Upper lobe of right lung (tissue), 1 donor: ENCODE measurements at regions not wholly inside any gene's neighbourhood (a gene's known extent, or its start where the extent isn't known, plus 50 kb on each side); places are given as distances from the start of the nearest gene placed in this dataset.

Experiments
- ATAC-seq: fragments of 200-7000 bp; cut with Tn5 transposase; one replicate; pipeline ENCODE4 v1.9.1; 2020; ENCODE audit warnings: mild to moderate bottlenecking, moderate library complexity
- DNase-seq: peaks from one replicate; pipeline ENCODE4 v3.0.0-alpha.2; 2020
- H3K27ac ChIP-seq: fragments of 200-600 bp; one replicate; pipeline ENCODE4 v1.8.0; 2022
- H3K27me3 ChIP-seq: fragments of 200-600 bp; one replicate; pipeline ENCODE4 v1.8.0; 2022; ENCODE audit warnings: mild to moderate bottlenecking
- H3K36me3 ChIP-seq: fragments of 200-600 bp; one replicate; pipeline ENCODE4 v1.8.0; 2022
- H3K4me1 ChIP-seq: fragments of 200-600 bp; one replicate; pipeline ENCODE4 v1.8.0; 2022
- H3K4me3 ChIP-seq: fragments of 200-600 bp; one replicate; pipeline ENCODE4 v1.8.0; 2022; ENCODE audit warnings: mild to moderate bottlenecking
- H3K9me3 ChIP-seq: fragments of 200-600 bp; one replicate; pipeline ENCODE4 v1.8.0; 2022
- CTCF ChIP-seq: fragments of 200-600 bp; IDR thresholded peaks from one replicate; pipeline ENCODE4 v1.8.0; 2022; ENCODE audit warnings: antibody characterized with exemption
- intact Hi-C: fragments of 100-400 bp; cut with DNase I; formaldehyde crosslinking; loops from one replicate; pipeline ENCODE4 v1.11.0; 2022
- donor health status: DM: no; HTN: yes; CAD: no; lungs with severe emphysema.

DNA sequence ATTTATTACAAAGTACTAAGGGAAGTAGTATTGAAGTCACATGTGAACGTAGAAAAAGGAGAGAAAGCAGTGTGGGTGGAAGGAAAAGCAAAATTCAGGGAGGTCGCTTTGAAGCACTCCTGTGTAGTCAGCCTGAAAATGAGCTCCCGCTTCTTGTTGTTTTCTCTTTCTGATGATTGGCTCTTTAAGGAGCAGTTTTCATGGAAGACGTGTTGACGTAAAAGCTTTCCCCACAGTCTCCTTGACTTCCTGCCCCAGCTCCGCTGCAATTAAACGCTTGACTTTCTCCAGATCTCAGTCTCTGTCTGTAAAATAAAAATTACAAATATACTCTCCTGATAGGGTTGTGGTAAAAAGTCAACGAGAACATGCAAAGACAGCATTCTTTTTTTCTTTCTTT lies 661.5 kb upstream of the ZP4 start:
- DNase-seq = no peak
- Histone ChIP-seq H3K36me3 (no peaks in the 10 kb centered on the region), H3K4me1 (no peaks in the 10 kb centered on the region), H3K4me3 (no peak overlapping the region), H3K27me3 (no peaks in the 10 kb centered on the region), H3K9me3 (no peaks in the 10 kb centered on the region), H3K27ac (no peak overlapping the region)
- no peak for ATAC-seq
- TF ChIP-seq CTCF = no peak
- intact Hi-C loops = no loop called here

GRCh38 chr1:238549137-238549536 lies 658.4 kb upstream of the ZP4 start:
- ATAC-seq (no peak), DNase-seq (no peak)
- no peak for TF ChIP-seq CTCF
- no peak overlapping the region for H3K4me3 ChIP-seq
- intact Hi-C loops = no loop called here
- H3K27me3 ChIP-seq = no peaks in the 10 kb centered on the region
- H3K36me3 ChIP-seq = no peaks in the 10 kb centered on the region
- no peaks in the 10 kb centered on the region for H3K9me3 ChIP-seq
- no peak overlapping the region for H3K27ac ChIP-seq
- no peaks in the 10 kb centered on the region for H3K4me1 ChIP-seq

DNA sequence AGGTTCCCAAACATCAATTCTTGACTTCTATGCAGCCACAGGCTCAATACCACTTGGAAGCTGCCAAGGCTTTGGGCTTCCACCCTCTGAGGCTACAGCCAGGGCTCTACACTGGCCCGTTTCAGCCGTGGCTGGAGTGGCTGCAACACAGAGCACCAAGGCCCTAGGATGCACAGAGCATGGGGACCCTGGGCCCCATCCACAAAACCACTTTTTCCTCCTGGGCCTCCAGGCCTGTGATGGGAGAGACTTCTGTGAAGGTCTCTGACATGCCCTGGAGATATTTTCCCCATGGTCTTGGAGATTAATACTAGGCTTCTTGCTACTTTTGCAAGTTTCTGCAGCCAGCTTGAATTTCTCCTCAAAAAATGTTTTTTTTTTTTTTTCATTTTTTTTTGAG lies 655.4 kb upstream of the ZP4 start:
- no peaks in the 10 kb centered on the region for H3K27me3 ChIP-seq
- no peak overlapping the region for H3K4me3 ChIP-seq
- ATAC-seq = no peak
- H3K27ac ChIP-seq = no peak overlapping the region
- TF ChIP-seq CTCF = no peak
- intact Hi-C loops = no loop called here
- H3K4me1 ChIP-seq = no peaks in the 10 kb centered on the region
- H3K36me3 ChIP-seq = no peaks in the 10 kb centered on the region
- DNase-seq = no peak
- no peaks in the 10 kb centered on the region for H3K9me3 ChIP-seq

GRCh38 chr1:238537641-238538040 lies 646.9 kb upstream of the ZP4 start:
- Histone ChIP-seq H3K27ac (no peak overlapping the region), H3K4me3 (no peak overlapping the region), H3K36me3 (no peaks in the 10 kb centered on the region), H3K4me1 (no peaks in the 10 kb centered on the region), H3K27me3 (no peaks in the 10 kb centered on the region), H3K9me3 (no peaks in the 10 kb centered on the region)
- no peak for ATAC-seq
- intact Hi-C loops = no loop called here
- no peak for DNase-seq
- no peak for TF ChIP-seq CTCF

- Histone ChIP-seq H3K4me1 (no peaks in the 10 kb centered on the region), H3K27ac (no peak overlapping the region), H3K36me3 (no peaks in the 10 kb centered on the region), H3K27me3 (no peaks in the 10 kb centered on the region), H3K9me3 (no peaks in the 10 kb centered on the region), H3K4me3 (no peak overlapping the region)
- intact Hi-C loops = no loop called here
- ATAC-seq (peak; percentile 33), DNase-seq (no peak)
- no peak for TF ChIP-seq CTCF
These were observed 639.6 kb upstream of the ZP4 start for GRCh38 chr1:238530209-238530851.

DNA sequence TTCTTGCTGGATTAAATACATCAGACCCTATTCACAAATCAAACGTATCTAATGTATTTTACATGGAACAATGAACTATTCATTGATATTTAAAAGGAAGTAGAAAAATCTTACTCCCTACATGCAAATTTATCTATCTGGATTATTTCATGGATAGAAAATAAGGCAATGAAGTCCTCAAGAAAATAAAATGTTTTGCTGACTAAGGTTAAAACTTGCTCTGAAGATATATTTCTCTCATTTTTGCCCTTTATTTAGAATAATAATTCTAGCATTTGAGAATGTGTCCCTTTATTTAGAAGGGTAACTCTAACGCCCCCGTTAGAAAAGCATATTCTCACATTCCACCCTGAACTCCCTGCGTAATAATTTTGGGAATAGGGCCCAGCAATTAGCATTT lies 627.0 kb upstream of the ZP4 start:
- DNase-seq (no peak), ATAC-seq (no peak)
- no peak for TF ChIP-seq CTCF
- no peaks in the 10 kb centered on the region for H3K4me1 ChIP-seq
- H3K27ac ChIP-seq = no peak overlapping the region
- H3K27me3 ChIP-seq = no peaks in the 10 kb centered on the region
- peaks cover 11% of the 10 kb centered on the region for H3K9me3 ChIP-seq
- no peaks in the 10 kb centered on the region for H3K36me3 ChIP-seq
- intact Hi-C loops = no loop called here
- H3K4me3 ChIP-seq = no peak overlapping the region
